ENCODE measurements at regions not wholly inside any gene's neighbourhood (a gene's known extent, or its start where the extent isn't known, plus 50 kb on each side); places are given as distances from the start of the nearest gene placed in this dataset.

GRCh38 chr2:208906330-208906729, 499.7 kb downstream of the PTH2R start (continued):
- no peak for TF ChIP-seq REST (IDR thresholded peaks at IDR 0.05)
- no peak for TF ChIP-seq FOXA2 (IDR thresholded peaks at IDR 0.05)
- no peak for TF ChIP-seq GABPA (IDR thresholded peaks at IDR 0.05 in 1 of 2, conservative IDR thresholded peaks at IDR 0.05 in 1 of 2)
- TF ChIP-seq ATF3 (IDR thresholded peaks at IDR 0.05) = no peak

- TF ChIP-seq, protein P1, sequence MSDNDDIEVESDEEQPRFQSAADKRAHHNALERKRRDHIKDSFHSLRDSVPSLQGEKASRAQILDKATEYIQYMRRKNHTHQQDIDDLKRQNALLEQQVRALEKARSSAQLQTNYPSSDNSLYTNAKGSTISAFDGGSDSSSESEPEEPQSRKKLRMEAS (IDR thresholded peaks at IDR 0.05) = no peak
- TF ChIP-seq FOXA1 (IDR thresholded peaks at IDR 0.05) (no peak), GABPA (IDR thresholded peaks at IDR 0.05 in 1 of 2, conservative IDR thresholded peaks at IDR 0.05 in 1 of 2) (no peak), JUND (IDR thresholded peaks at IDR 0.05) (no peak), SP1 (IDR thresholded peaks at IDR 0.05) (no peak), RXRA (IDR thresholded peaks at IDR 0.05) (no peak), REST (IDR thresholded peaks at IDR 0.05) (no peak), RAD21 (IDR thresholded peaks at IDR 0.05) (no peak), CTCF (IDR thresholded peaks at IDR 0.05; ENCODE audit: low read depth, low read length, missing input control) (no peak), TAF1 (conservative IDR thresholded peaks at IDR 0.05) (no peak), ATF3 (IDR thresholded peaks at IDR 0.05) (no peak), YY1 (IDR thresholded peaks at IDR 0.05) (no peak)
- TF ChIP-seq, protein P2, sequence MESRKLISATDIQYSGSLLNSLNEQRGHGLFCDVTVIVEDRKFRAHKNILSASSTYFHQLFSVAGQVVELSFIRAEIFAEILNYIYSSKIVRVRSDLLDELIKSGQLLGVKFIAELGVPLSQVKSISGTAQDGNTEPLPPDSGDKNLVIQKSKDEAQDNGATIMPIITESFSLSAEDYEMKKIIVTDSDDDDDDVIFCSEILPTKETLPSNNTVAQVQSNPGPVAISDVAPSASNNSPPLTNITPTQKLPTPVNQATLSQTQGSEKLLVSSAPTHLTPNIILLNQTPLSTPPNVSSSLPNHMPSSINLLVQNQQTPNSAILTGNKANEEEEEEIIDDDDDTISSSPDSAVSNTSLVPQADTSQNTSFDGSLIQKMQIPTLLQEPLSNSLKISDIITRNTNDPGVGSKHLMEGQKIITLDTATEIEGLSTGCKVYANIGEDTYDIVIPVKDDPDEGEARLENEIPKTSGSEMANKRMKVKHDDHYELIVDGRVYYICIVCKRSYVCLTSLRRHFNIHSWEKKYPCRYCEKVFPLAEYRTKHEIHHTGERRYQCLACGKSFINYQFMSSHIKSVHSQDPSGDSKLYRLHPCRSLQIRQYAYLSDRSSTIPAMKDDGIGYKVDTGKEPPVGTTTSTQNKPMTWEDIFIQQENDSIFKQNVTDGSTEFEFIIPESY (IDR thresholded peaks at IDR 0.05) = no peak
- H3K9me3 ChIP-seq (ENCODE audit: control insufficient read depth in 4 of 4, low read length in 3 of 4) = no peaks in the 10 kb centered on the region
- DNase-seq (ENCODE audit: low spot score) = no peak
Measured at GRCh38 chr2:208915401-208915800, 508.4 kb upstream of the MAP2 start.

More at GRCh38 chr2:208915401-208915800, 508.4 kb upstream of the MAP2 start:
- no peak overlapping the region for H3K27ac ChIP-seq (ENCODE audit: low read depth in 1 of 2, low read length in 2 of 2)
- H3K9ac ChIP-seq (ENCODE audit: low read depth in 1 of 2, low read length in 2 of 2) = no peak overlapping the region
- H3K4me1 ChIP-seq (ENCODE audit: control insufficient read depth in 4 of 4, insufficient read depth in 4 of 4, low read length in 3 of 4) = no peaks in the 10 kb centered on the region
- 73% methylated on average over 4 of the region's 4 CpGs for WGBS
- no peaks in the 10 kb centered on the region for H3K36me3 ChIP-seq (ENCODE audit: control insufficient read depth in 4 of 4, insufficient read depth in 3 of 4, low read depth in 1 of 4, low read length in 3 of 4)
- peaks cover 0 to 2% (median 0%) of the 10 kb centered on the region in 4 donors for H3K27me3 ChIP-seq (ENCODE audit: control insufficient read depth in 4 of 4, insufficient read depth in 4 of 4, low read length in 3 of 4)
- no peak overlapping the region for H3K4me3 ChIP-seq (ENCODE audit: low read depth in 1 of 3, low read length in 3 of 3)
